HCT116 (cell line): ENCODE measurements at regions not wholly inside any gene's neighbourhood (a gene's known extent, or its start where the extent isn't known, plus 50 kb on each side); places are given as distances from the start of the nearest gene placed in this dataset.

Experiments
- ATAC-seq: fragments of 200-7000 bp; cut with Tn5 transposase; 2 replicates; pipeline ENCODE4 v1.9.1; 2020; ENCODE audit warnings: mild to moderate bottlenecking, moderate library complexity
- BruUV-seq: library from RNA; stranded (reverse); fragments of 400-500 nt; replicated peaks from 2 replicates; lab custom pipeline; 2021; lab: Mats Ljungman, UMichigan
- CTCF ChIA-PET: fragments of 300-600 bp; sonication (Branson Sonifier 250); formaldehyde crosslinking; loops from one replicate; lab custom pipeline; 2021; ENCODE audit warnings: antibody characterized with exemption; lab: Charles Lee
- POLR2A ChIA-PET: fragments of 300-600, 350-600 bp; sonication (Branson Sonifier 250); formaldehyde crosslinking; loops from one replicate; lab custom pipeline; 2021; ENCODE audit warnings: antibody characterized with exemption; lab: Charles Lee
- RAD21 ChIA-PET, 2 experiments: fragments of 300-600 bp; sonication (Branson Sonifier 250); formaldehyde crosslinking; loops; one replicate each; lab custom pipeline; 2023; ENCODE audit warnings: low total read pairs in 2 of 2; ENCODE audit not compliant: uncharacterized antibody in 2 of 2, unreplicated experiment in 2 of 2, low non-redundant PET in 1 of 2; lab: Charles Lee
- DNase-seq: peaks from one replicate; pipeline ENCODE4 v3.0.0-alpha.2; 2010; ENCODE audit warnings: low read depth, low spot score
- H2AFZ ChIP-seq: fragments of 200-600 bp; shearing (Covaris generic), sonication (generic); 2 replicates; pipeline ENCODE4 v1.6.1; 2017; ENCODE audit warnings: low read depth, mixed run types, mixed read lengths, antibody characterized with exemption, low read length; ENCODE audit not compliant: poor library complexity, severe bottlenecking
- H3K27ac ChIP-seq: 2 replicates; pipeline ENCODE4 v1.5.1; 2012; ENCODE audit warnings: low read depth, low read length
- H3K27me3 ChIP-seq: fragments of 200-600 bp; sonication (generic); 2 replicates; pipeline ENCODE4 v1.6.1; 2016; ENCODE audit warnings: mixed run types, low read length, mixed read lengths; ENCODE audit not compliant: insufficient read depth
- H3K36me3 ChIP-seq, 2 experiments: fragments of 200-500 bp in 1 of 2; fragments of 200-600 bp in 1 of 2; sonication (Bioruptor generic) in 1 of 2; sonication (generic) in 1 of 2; 2 replicates each; pipeline versions ENCODE4 v1.5.1 to v1.6.1; 2014 to 2016; ENCODE audit warnings: low read length in 2 of 2, inconsistent platforms in 1 of 2, mixed read lengths in 1 of 2, mixed run types in 1 of 2; ENCODE audit not compliant: insufficient read depth in 2 of 2, control insufficient read depth in 1 of 2
- H3K4me1 ChIP-seq, 2 experiments: fragments of 200-600 bp in 1 of 2; sonication (generic) in 1 of 2; 2 replicates each; pipeline versions ENCODE4 v1.5.1 to v1.6.1; 2012 to 2017; ENCODE audit warnings: low read length in 2 of 2, inconsistent platforms in 1 of 2, mild to moderate bottlenecking in 1 of 2, mixed read lengths in 1 of 2, mixed run types in 1 of 2, moderate library complexity in 1 of 2; ENCODE audit not compliant: insufficient read depth in 2 of 2, control insufficient read depth in 1 of 2
- H3K4me2 ChIP-seq: fragments of 200-600 bp; sonication (generic); 2 replicates; pipeline ENCODE4 v1.6.1; 2017; ENCODE audit warnings: mixed run types, low read length, mixed read lengths
- H3K4me3 ChIP-seq, 2 experiments: fragments of 200-600 bp in 1 of 2; sonication (generic) in 1 of 2; replicated peaks in 1 of 2; 2 replicates each; pipeline ENCODE4 v1.5.1; 2011 to 2016; ENCODE audit warnings: low read length in 2 of 2, control low read depth in 1 of 2, low read depth in 1 of 2, mild to moderate bottlenecking in 1 of 2, mixed read lengths in 1 of 2, mixed run types in 1 of 2
- H3K79me2 ChIP-seq: fragments of 200-600 bp; sonication (generic); 2 replicates; pipeline ENCODE4 v1.6.1; 2017; ENCODE audit warnings: mild to moderate bottlenecking, mixed run types, low read length, moderate library complexity, mixed read lengths; ENCODE audit not compliant: insufficient read depth
- H3K9ac ChIP-seq: fragments of 200-600 bp; sonication (generic); 2 replicates; pipeline ENCODE4 v1.6.1; 2016; ENCODE audit warnings: low read length, mixed read lengths
- H3K9me2 ChIP-seq: fragments of 200-600 bp; sonication (generic), shearing (Covaris generic); 2 replicates; pipeline ENCODE4 v1.6.1; 2017; ENCODE audit warnings: mixed run types, mild to moderate bottlenecking, moderate library complexity; ENCODE audit not compliant: insufficient read depth
- H3K9me3 ChIP-seq, 2 experiments: fragments of 200-500 bp in 1 of 2; fragments of 200-600 bp in 1 of 2; sonication (Bioruptor generic) in 1 of 2; sonication (generic) in 1 of 2; 2 replicates each; pipeline ENCODE4 v1.6.1; 2014 to 2017; ENCODE audit warnings: low read length in 2 of 2, mixed read lengths in 2 of 2, inconsistent platforms in 1 of 2, low read depth in 1 of 2, mild to moderate bottlenecking in 1 of 2, mixed run types in 1 of 2, moderate library complexity in 1 of 2; ENCODE audit not compliant: control insufficient read depth in 1 of 2, insufficient read depth in 1 of 2
- H4K20me1 ChIP-seq: fragments of 200-600 bp; sonication (generic), shearing (Covaris generic); 2 replicates; pipeline ENCODE4 v1.6.1; 2017; ENCODE audit warnings: mixed run types, mild to moderate bottlenecking, moderate library complexity; ENCODE audit not compliant: insufficient read depth
- CBX3 ChIP-seq: IDR thresholded peaks from 2 replicates; pipeline ENCODE4 v1.6.1; 2012; ENCODE audit warnings: low read depth
- EZH2 ChIP-seq: fragments of 200-600 bp; sonication (generic); IDR thresholded peaks from 2 replicates; pipeline ENCODE4 v1.6.1; 2017; ENCODE audit warnings: antibody characterized with exemption, mixed run types
- JUND ChIP-seq: IDR thresholded peaks from 2 replicates; pipeline ENCODE4 v1.6.1; 2012
- POLR2AphosphoS5 ChIP-seq: IDR thresholded peaks from 2 replicates; pipeline ENCODE4 v1.6.1; 2011; ENCODE audit warnings: mild to moderate bottlenecking, low read depth, low read length, moderate library complexity
- RAD21 ChIP-seq: IDR thresholded peaks from 2 replicates; pipeline ENCODE4 v1.6.1; 2012; ENCODE audit warnings: low read depth, mild to moderate bottlenecking
- SIN3A ChIP-seq: IDR thresholded peaks from 2 replicates; pipeline ENCODE4 v1.6.1; 2012; ENCODE audit warnings: low read depth
- SRF ChIP-seq: IDR thresholded peaks from 2 replicates; pipeline ENCODE4 v1.6.1; 2012; ENCODE audit warnings: low read depth
- YY1 ChIP-seq: IDR thresholded peaks from 2 replicates; pipeline ENCODE4 v1.6.1; 2011; ENCODE audit warnings: low read length, low read depth, moderate library complexity, mild to moderate bottlenecking; ENCODE audit not compliant: insufficient replicate concordance; ENCODE audit errors: extremely low read depth
- ZNF274 ChIP-seq: fragments of 200-500 bp; sonication (Bioruptor generic); IDR thresholded peaks from 2 replicates; pipeline ENCODE4 v1.6.1; 2014; ENCODE audit warnings: mild to moderate bottlenecking, low read depth, low read length, inconsistent platforms
- intact Hi-C: fragments of 100-400 bp; cut with micrococcal nuclease; formaldehyde crosslinking; loops from 2 replicates; pipeline ENCODE4 v1.10.0; 2022
- TF ChIP-seq, protein P1 (sequence below), 3 experiments: fragments of 200-600 bp in 1 of 3; sonication (generic) in 1 of 3; IDR thresholded peaks in 2 of 3; conservative IDR thresholded peaks in 1 of 3; 2 replicates each; pipeline ENCODE4 v1.5.1; 2012 to 2017; ENCODE audit warnings: low read depth in 2 of 3, low read length in 2 of 3, antibody characterized with exemption in 1 of 3, borderline replicate concordance in 1 of 3, control low read depth in 1 of 3, mild to moderate bottlenecking in 1 of 3, mixed read lengths in 1 of 3, mixed run types in 1 of 3, moderate library complexity in 1 of 3; ENCODE audit not compliant: insufficient read depth in 1 of 3
- TF ChIP-seq, protein P2 (sequence below): IDR thresholded peaks from 2 replicates; pipeline ENCODE4 v1.6.1; 2012; ENCODE audit warnings: low read depth

DNA sequence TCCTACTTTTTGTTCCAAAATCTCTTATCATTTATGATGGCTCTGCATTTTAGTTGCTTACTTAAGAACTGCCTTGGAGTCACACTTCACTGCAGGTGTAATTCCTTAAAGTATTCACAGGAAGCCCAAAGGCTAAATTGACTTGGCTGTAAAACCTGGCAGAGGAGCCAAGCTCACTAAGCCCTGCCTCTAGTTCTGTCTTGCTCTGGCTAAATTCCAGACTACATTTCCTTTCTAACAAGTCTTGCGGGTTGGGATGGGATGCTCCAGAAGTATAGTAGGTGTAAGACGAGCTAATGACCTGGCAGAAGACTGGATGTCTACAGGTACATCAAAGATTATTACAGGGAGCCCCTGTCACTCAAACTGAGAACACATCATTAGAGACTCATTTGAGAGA lies 924.0 kb upstream of the INTU start (continued):
- TF ChIP-seq, protein P1, sequence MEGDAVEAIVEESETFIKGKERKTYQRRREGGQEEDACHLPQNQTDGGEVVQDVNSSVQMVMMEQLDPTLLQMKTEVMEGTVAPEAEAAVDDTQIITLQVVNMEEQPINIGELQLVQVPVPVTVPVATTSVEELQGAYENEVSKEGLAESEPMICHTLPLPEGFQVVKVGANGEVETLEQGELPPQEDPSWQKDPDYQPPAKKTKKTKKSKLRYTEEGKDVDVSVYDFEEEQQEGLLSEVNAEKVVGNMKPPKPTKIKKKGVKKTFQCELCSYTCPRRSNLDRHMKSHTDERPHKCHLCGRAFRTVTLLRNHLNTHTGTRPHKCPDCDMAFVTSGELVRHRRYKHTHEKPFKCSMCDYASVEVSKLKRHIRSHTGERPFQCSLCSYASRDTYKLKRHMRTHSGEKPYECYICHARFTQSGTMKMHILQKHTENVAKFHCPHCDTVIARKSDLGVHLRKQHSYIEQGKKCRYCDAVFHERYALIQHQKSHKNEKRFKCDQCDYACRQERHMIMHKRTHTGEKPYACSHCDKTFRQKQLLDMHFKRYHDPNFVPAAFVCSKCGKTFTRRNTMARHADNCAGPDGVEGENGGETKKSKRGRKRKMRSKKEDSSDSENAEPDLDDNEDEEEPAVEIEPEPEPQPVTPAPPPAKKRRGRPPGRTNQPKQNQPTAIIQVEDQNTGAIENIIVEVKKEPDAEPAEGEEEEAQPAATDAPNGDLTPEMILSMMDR (IDR thresholded peaks at IDR 0.05 in 2 of 3, conservative IDR thresholded peaks at IDR 0.05 in 1 of 3; ENCODE audit: borderline replicate concordance in 1 of 3, insufficient read depth in 1 of 3, low read depth in 2 of 3, low read length in 2 of 3): no peak
- TF ChIP-seq CBX3 (no peak), SIN3A (no peak), ZNF274 (no peak), POLR2AphosphoS5 (no peak), SRF (no peak), JUND (no peak)
- TF ChIP-seq, all 23 proteins: peak for 0

DNA sequence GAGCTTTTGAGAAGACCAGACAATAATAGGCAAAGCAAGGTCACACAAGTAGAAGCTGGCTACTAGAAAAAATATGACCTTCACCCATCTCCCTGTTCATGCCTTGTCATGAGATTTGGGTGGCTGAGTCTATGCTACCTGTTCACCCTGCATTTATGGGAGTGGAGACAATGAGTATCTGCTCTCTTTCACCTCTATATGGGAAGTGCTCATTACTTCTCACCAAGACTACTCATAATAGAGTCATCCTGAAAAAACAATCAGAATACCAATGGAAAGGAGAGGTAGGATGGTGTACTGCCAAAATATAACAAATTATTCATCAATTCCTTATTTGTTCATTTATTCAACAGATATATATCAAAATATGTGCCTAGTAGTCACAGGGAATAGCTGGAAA lies 921.8 kb upstream of the INTU start:
- Histone ChIP-seq H3K79me2 (no peaks in the 10 kb centered on the region), H3K36me3 (no peaks in the 10 kb centered on the region), H3K9me2 (no peaks in the 10 kb centered on the region), H3K9ac (no peak overlapping the region), H3K4me1 (no peaks in the 10 kb centered on the region), H3K27ac (no peak overlapping the region), H3K27me3 (no peaks in the 10 kb centered on the region), H4K20me1 (no peaks in the 10 kb centered on the region), H3K4me2 (no peak overlapping the region), H2AFZ (no peak overlapping the region), H3K9me3 (no peaks in the 10 kb centered on the region), H3K4me3 (no peak overlapping the region)
- intact Hi-C loops: no loop called here
- CTCF ChIA-PET: no interaction called here
- no peak for DNase-seq
- RAD21 ChIA-PET: no interaction called here
- TF ChIP-seq, protein P2, sequence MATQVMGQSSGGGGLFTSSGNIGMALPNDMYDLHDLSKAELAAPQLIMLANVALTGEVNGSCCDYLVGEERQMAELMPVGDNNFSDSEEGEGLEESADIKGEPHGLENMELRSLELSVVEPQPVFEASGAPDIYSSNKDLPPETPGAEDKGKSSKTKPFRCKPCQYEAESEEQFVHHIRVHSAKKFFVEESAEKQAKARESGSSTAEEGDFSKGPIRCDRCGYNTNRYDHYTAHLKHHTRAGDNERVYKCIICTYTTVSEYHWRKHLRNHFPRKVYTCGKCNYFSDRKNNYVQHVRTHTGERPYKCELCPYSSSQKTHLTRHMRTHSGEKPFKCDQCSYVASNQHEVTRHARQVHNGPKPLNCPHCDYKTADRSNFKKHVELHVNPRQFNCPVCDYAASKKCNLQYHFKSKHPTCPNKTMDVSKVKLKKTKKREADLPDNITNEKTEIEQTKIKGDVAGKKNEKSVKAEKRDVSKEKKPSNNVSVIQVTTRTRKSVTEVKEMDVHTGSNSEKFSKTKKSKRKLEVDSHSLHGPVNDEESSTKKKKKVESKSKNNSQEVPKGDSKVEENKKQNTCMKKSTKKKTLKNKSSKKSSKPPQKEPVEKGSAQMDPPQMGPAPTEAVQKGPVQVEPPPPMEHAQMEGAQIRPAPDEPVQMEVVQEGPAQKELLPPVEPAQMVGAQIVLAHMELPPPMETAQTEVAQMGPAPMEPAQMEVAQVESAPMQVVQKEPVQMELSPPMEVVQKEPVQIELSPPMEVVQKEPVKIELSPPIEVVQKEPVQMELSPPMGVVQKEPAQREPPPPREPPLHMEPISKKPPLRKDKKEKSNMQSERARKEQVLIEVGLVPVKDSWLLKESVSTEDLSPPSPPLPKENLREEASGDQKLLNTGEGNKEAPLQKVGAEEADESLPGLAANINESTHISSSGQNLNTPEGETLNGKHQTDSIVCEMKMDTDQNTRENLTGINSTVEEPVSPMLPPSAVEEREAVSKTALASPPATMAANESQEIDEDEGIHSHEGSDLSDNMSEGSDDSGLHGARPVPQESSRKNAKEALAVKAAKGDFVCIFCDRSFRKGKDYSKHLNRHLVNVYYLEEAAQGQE: no peak
- TF ChIP-seq EZH2: no peak
- no peak for TF ChIP-seq RAD21
- no peak for TF ChIP-seq YY1
- BruUV-seq: no TSS peak
- POLR2A ChIA-PET: no interaction called here
- ATAC-seq: no peak
